GM21825 (cell line): ENCODE measurements at regions not wholly inside any gene's neighbourhood (a gene's known extent, or its start where the extent isn't known, plus 50 kb on each side); places are given as distances from the start of the nearest gene placed in this dataset.

Experiments
- ATAC-seq: cut with Tn5 transposase; IDR thresholded peaks from one replicate; pipeline ENCODE4 v1.9.1; 2021; ENCODE audit warnings: mild to moderate bottlenecking, moderate library complexity; ENCODE audit not compliant: unreplicated experiment

DNA sequence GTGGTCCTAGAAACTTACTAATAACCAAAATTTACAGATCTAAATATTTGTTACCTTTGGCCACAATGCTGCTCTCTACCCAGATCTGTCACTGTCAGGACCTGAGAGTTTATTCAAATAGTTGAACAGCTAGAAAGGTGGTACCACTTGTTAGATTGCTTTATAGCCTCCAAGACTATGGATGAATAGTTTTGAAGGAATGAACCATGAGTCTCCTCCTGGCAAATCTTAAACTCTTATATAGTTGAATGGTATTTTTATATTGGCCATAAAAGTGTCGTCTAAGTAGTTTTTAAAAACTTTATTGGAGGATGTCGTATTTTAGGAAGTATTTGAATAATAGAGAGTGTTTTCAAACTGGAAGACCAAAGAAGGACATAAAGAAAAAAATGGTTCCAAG lies 178.7 kb downstream of the AHR start:
- ATAC-seq, result no peak

DNA sequence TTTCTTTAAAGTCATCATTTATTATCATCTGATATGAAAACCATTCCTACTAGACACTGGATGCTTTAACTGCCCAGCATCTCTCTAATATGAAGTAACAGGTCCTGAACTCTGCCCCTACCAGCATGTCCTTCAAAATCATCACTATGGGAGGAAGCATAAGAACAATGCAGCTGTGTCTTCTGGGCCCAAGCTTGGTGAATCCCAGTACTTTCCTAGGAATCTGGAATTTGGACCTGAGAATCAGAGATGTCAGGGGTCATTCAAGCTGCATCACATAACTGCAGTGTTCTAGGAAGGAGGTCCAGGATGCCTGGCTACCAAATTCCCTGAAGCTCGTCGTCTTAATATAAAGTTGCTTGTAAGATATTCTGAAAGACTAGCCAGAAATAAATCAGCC lies 182.7 kb downstream of the AHR start:
- no peak for ATAC-seq

DNA sequence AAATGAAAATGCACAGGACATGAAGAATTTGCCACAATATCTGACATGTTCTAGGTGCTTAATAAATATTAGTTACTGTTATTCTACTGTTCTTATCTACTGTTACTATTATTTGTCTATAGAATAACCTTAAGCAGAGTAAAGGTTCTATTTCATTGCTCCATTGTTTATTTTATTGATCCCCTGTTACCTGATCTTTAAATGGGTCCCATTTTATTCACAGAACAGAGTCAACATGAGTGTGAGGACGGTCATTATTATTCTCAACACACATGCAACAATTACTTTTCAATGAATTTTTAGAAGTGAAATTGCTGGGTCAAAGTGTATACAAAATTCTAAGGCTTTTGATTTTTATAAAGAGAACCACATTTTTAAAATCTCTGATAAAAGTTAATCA lies 186.9 kb downstream of the AHR start:
- no peak for ATAC-seq

DNA sequence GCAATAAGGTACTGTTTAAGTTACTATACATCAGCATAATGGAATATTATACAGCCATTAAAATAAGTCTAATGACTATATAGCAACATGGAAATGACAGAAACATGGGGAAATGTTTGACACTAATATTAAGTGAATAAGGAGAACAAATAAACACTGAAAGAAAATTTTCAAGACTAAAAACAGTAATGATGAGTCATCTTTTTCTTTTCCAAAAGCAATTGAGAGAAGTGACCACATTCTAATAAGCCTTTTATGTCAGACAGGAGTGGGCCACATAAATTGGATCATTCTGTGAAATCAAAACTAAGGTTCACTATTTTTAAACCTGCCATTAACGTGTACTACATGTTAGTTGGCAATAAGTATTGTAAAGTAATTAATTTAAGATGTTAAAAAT lies 187.5 kb downstream of the AHR start:
- no peak for ATAC-seq

- no peak for ATAC-seq
Measured at GRCh38 chr7:17486835-17487234, 188.4 kb downstream of the AHR start.

DNA sequence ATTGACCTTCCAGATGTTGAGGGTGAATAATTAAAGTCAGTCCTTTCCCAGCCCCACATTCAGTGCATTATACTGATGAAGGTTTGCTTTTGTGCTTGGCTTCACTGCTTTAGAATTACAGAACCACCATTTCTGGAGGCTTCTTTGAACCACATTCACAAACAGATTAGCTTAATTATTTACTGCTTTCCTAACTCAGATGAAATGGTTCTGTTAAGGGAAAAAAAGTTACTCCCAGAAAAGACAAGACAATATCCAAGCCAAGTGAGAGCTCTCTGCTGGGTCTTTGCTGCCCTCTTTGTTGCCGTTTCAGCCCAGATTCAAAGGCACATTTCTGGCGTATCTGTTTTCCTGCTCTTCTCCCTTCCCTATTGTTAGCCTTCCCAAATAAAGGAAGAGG lies 188.9 kb downstream of the AHR start:
- ATAC-seq, result no peak

DNA sequence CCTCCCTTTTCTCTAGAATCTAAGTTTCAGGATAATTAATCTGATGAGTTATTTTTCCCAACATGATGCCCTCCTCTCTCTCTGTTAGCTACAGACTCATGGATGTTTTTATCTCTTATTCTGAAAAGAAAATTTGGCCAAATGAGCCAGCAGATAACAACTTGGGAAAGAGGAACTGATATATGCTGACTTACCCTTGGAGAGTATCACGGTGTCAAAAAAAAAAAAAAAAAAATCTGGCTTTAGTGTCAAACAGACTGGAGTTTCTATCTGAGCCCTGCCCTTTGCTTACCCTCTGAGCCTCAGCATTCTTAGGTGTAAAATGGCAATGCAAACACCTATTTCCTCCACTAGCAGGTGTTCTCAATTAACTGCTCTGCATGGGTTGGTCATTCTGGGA lies 190.4 kb downstream of the AHR start:
- ATAC-seq, result no peak

DNA sequence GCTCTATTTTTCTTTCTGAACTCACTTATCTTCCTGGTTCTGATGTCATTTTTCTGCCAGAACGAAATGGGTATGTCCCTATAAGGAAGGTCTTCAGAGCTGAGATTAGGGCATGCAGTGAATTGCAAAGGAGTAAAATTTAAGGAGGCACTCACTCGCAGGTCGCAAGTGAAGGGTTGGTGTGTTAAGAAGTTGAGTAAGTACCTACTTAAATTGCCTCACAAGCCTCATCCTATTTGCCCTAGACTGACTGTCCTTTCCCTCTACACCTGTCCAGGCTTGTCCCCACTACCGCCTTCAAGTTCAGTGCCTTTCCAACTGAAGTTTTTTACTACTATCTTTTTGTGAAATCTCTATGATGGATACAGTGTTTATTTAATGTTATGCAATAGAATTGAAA lies 191.5 kb downstream of the AHR start:
- ATAC-seq, result no peak

DNA sequence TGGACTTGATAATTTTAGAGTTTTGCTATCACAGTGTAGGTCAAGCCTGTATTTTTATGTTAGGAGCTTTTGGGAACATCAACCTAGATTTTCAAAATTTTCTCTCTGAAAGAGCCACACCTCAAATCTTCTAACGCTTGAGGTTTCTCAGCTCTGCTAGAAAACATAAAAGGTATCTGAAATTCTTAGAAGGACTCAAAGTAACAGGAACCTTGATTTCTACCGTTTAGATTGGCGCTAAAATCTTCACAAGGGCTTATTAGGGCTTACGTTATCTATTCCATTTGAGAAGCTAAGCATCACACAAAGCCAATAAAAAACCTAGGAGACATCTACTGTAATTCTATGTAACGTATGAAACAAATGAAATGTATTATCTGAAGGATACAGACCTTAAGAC lies 192.4 kb downstream of the AHR start:
- ATAC-seq, result no peak

DNA sequence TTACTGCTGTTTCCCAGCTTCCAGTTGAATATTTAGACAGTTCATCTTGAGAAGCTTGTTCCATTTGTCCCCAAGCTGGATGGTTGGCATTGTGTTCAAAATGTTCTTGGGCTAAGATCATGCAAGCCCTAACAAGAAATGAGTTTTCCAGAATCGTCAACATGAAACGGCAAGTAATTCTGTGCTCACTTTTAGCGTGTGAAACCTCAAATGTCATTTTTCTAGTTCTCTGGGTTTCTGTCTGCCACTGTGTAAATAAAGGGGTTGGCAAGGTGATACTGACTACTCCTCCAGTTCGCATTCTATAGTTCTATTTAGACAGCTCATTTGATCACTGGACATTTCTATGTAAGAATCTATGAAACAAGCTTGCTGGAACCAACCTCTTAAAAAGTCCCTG lies 194.0 kb downstream of the AHR start:
- no peak for ATAC-seq

DNA sequence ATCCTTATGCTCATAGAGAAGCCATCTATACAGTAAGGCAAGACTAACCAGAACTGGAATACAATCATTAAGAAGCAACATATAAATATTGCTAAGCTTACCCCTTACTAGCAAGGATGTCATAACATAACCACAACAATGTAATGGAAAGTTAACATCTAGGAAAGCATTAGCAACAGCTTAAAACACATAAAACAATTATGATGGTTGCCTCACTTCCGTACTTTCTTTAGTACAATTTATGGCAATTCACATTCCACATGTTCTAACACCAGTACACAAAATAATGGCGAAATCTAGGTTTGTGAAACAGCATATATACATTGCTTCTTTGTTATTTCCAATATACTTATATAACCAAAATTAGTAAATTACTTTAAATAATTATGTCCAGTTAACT lies 195.0 kb downstream of the AHR start:
- no peak for ATAC-seq

DNA sequence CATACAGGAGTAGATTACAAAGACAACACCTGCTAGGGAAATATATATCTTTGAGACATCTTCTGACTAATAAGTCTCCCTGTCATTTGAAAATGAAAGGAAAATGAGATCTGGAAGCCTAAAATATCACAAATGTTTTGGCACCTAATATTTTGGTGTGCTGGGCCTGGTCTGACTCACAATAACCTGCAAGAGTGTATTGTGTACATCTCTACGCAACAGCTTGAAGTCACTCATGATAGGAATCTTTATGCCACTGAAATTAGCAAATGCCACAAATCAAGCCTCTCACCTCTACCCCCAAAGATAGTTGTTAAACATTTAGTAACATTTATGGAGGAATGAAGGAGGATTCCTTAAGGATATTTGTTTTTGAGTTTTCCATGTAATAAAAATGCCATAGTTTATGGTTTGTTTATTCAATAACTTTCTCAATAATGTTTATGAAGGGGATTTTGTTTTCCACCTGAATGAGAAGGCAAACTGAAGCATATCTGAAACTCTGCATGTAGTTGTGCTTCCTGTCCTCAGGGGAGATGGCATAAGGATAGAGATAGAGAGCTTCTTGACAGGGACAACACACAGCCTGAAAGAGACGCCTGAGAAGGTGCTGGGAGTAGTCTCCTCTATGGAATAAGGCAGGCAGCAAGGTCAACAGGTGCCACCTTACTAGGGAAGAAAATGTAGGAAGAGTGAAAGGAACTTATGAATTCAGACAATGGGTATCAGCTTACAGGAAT lies 197.4 kb downstream of the AHR start:
- no peak for ATAC-seq

DNA sequence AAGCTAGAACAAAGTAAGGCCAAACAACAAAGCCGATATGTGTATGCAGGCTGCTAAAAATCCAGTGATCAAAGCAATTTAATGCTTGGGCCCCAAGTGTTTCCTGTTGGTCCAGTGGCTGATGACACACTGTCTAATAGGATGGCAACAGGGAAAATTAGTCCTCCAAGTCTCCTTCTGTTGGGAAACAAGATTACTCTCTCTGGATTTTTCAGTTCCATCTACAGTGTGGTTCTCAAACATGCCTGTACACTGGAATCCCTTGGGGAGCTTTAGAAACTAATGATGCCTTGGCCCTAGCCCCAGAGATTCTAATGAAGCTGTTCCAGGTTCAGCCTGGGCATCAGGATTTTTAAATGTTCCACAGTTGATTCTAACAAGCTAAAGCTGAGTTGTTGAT lies 198.7 kb downstream of the AHR start:
- ATAC-seq, result no peak

GRCh38 chr7:17497549-17498167 lies 199.2 kb downstream of the AHR start:
- no peak for ATAC-seq

- ATAC-seq, result no peak
Measured at GRCh38 chr7:17498230-17498629, 199.8 kb downstream of the AHR start.

DNA sequence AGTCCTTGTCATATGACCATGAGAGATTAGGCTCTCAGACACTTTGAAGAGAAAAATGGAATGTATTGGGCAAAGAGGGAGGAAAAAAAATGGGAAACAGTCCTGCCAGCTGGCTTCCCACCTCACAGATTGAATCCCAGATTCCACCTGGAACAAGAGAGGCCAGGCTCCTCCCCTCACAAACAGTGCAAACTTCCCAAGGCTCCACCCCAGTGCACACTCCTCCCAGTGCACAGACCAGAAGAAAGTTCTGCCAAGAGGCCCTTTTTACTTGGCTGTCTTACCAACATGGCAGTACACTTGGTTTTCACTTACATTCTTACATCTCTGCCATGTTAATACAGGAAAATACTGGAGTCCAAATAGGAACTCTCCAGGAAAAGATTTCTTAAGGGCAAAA lies 202.3 kb downstream of the AHR start:
- no peak for ATAC-seq

- ATAC-seq, result no peak
Measured at GRCh38 chr7:17501441-17502212, 203.2 kb downstream of the AHR start.

DNA sequence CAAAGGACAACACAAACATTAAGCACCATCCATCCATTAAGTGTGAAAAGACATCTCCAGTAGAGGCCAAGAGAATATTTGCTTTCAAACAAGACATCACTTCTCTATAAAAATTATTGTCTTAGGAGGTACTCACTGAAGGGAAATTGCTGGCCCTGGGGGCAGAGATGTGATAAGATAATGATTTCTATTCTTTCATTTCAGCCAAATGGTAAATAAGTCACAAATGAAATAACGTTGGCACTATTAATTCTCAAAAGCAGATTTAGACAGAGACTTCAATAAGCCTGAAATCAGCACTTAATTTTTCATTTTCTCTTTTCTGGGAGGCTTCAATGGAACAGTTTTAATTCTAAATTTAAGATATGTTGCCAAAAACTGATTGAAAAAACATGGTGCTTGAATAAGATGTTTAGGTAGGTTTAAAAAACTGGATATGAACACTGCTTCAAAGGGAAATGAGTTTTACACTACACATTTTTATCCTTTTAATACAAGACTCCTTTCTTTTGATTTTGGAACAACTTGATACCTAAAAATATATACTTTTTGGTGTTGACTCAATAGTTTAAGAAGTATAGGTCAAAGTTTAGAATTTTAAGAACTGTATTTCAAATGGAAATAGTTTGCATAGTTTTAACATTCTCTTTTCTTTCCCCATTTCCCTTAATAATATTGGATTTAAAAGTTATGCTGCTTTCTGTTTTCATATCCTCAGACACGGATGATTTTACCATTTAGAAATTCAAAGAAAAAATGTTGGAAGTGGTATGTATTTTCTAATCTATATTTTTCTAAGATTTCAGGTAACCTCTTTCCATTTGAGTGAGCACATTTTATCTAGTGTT lies 204.0 kb downstream of the AHR start:
- ATAC-seq, result no peak

GRCh38 chr7:17506095-17506494 lies 207.6 kb downstream of the AHR start:
- peak; percentile 86 for ATAC-seq

GRCh38 chr7:17506596-17506995 lies 208.1 kb downstream of the AHR start:
- no peak for ATAC-seq

GRCh38 chr7:17507717-17508116 lies 209.3 kb downstream of the AHR start:
- no peak for ATAC-seq
